ENCODE measurements at regions not wholly inside any gene's neighbourhood (a gene's known extent, or its start where the extent isn't known, plus 50 kb on each side); places are given as distances from the start of the nearest gene placed in this dataset.

- DNase-seq (ENCODE audit: low spot score) = no peak
- intact Hi-C loops (cut with DNase I) = no loop called here
Observed at GRCh38 chr18:60996326-60996725, 336.9 kb upstream of the CDH20 start.

DNA sequence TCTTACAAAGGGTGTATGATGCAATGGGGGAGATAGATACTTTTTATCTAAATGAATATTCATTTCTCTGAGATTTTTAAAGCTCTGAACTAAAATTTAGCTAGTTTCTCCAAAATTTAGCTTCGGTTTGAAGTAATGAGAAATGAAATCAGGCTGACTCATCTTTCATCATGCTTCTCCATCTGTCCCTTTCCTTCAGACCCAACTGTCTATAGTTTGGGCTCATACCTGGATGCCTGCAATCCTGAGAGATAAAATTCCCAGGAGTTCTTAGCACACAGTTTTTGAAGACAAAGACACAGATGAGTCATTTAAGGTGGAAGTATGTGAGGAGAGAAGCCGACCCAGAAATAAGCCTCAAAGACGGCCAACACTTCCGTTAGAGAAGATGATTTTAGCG, 336.4 kb upstream of the CDH20 start:
- intact Hi-C loops (cut with DNase I) = no loop called here
- DNase-seq (ENCODE audit: low spot score) = no peak

- intact Hi-C loops (cut with DNase I) = no loop called here
- no peak for DNase-seq (ENCODE audit: low spot score)
Observed at GRCh38 chr18:61001138-61001537, 332.1 kb upstream of the CDH20 start.

GRCh38 chr18:61006687-61007224, 326.5 kb upstream of the CDH20 start:
- no peak for DNase-seq (ENCODE audit: low spot score)
- intact Hi-C loops (cut with DNase I) = no loop called here

GRCh38 chr18:61019338-61020301, 313.6 kb upstream of the CDH20 start:
- intact Hi-C loops (cut with DNase I) = no loop called here
- DNase-seq (ENCODE audit: low spot score) = no peak

DNA sequence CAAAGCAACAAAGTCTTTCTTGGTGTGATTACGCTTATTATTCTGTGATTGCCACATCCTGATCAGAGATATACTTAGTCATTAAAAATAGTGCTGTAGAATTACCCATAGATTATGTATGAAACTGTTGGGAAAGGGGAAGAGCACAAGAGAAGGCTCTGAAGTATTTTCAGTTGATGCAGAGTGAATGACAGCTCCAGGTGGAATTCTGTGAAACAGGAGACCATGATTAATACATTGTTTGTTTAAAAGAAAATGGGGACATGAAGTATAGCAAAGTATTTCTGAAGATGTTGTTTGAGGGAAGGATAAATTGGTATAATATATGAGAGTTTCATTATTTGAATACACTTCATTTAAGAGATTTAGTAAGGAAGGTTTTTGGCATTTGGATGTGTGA, 307.6 kb upstream of the CDH20 start:
- intact Hi-C loops (cut with DNase I) = no loop called here
- no peak for DNase-seq (ENCODE audit: low spot score)

GRCh38 chr18:61031626-61032025, 301.6 kb upstream of the CDH20 start:
- no peak for DNase-seq (ENCODE audit: low spot score)
- intact Hi-C loops (cut with DNase I) = no loop called here

DNA sequence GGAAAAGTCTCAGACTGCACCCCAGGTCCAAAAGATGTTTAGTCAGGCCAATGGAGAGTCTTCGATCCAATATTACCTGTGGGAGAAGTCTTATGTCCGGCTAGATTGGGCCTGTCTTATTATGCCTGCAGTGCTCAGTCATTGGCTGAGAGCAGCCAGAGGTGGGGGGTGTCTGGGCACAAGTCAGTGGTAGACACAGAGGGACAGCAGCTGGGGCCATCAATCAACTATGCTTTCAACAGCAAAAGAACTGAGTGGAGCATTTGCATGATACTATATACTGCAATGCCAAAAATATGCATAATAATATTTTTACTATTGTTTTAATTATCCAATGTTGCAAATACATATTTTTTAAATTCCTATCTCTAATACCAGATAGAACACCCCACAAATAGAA, 298.6 kb upstream of the CDH20 start:
- intact Hi-C loops (cut with DNase I) = no loop called here
- DNase-seq (ENCODE audit: low spot score) = no peak

DNA sequence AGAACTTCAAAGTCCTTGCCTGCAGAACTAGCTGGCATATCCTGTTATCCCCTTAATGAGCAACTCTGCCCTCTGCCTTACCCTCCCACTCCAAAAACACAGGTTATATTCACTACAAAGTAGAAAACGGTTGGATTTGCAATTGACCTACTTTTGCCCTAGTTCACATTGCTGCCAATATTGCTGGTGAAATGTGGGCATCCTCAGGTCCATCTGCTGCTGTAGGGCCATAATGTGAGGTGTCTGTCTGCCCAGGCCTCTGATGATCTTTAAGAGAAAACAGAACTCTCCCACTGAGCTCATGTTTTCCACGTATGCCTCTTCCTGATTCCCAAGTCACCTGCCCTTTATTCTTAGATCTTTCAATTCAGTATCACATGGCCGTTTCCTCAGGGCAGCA, 294.0 kb upstream of the CDH20 start:
- intact Hi-C loops (cut with DNase I) = no loop called here
- no peak for DNase-seq (ENCODE audit: low spot score)

DNA sequence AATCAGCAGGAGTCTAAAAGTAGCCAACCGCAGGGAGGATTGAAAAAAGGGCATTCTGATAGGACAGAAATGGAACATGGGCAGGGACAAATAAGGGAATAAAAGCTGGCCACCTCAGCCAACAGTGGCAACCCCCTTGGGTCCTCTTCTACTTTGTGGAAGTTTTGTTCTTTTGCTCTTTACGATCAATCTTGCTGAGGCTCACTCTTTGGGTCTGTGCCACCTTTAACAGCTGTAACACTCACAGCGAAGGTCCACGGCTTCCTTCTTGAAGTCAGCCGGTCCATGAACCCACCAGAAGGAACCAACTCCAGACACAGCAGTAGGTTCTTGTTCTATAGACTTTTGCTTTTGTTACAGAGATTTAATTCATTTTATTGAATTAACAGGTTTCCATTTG, 285.4 kb upstream of the CDH20 start:
- no peak for DNase-seq (ENCODE audit: low spot score)
- intact Hi-C loops (cut with DNase I) = no loop called here

GRCh38 chr18:61057443-61057842, 275.8 kb upstream of the CDH20 start:
- DNase-seq (ENCODE audit: low spot score) = no peak
- intact Hi-C loops (cut with DNase I) = no loop called here

- no peak for DNase-seq (ENCODE audit: low spot score)
Observed at GRCh38 chr18:61062258-61062657, 271.0 kb upstream of the CDH20 start.

GRCh38 chr18:61064911-61065310, 268.3 kb upstream of the CDH20 start:
- DNase-seq (ENCODE audit: low spot score) = no peak

More at GRCh38 chr18:61062258-61062657, 271.0 kb upstream of the CDH20 start:
- intact Hi-C loops (cut with DNase I) = no loop called here

DNA sequence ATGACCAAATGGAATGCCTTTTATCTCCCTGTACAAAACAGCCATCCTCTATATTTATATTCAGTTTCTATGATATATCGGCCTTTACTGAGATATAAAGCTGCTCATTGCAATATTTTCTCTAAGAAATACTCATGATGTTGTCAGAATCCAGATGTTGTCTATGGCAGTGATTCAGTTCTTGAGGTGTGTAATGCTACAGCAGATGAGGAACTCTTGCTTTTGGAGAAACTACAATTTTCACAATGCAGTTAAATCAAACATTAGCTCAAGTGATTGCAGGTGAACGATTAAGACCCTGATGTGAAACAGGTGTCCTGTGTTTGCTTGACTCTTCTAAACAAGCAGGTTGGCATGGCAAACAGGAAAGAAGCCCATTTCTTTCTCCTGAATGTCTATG, 256.2 kb upstream of the CDH20 start:
- intact Hi-C loops (cut with DNase I) = no loop called here
- DNase-seq (ENCODE audit: low spot score) = no peak

More at GRCh38 chr18:61064911-61065310, 268.3 kb upstream of the CDH20 start:
- intact Hi-C loops (cut with DNase I) = no loop called here

DNA sequence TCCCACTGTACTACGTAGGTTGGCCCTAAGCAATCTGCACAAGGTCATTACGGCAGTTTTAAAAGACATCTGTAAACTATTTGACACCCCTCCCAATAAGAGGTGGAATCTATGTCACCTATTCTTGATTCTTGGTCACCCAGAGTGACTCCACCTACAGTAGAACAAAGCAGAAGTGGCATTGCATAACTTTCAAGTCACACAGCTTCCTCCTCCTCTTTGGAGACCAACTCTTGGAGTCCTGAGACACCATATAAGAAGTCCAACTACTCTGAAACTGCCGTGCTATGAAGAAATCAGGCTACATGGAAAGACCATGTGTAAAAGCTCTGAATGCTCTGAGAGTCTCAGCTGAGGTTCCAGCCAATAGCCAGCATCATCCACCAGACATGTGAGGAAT, 253.5 kb upstream of the CDH20 start:
- intact Hi-C loops (cut with DNase I) = no loop called here
- DNase-seq (ENCODE audit: low spot score) = no peak

- intact Hi-C loops (cut with DNase I) = no loop called here
- no peak for DNase-seq (ENCODE audit: low spot score)
Observed at GRCh38 chr18:61080954-61081528, 252.2 kb upstream of the CDH20 start.

GRCh38 chr18:61082976-61083630, 250.1 kb upstream of the CDH20 start:
- intact Hi-C loops (cut with DNase I) = no loop called here
- DNase-seq (ENCODE audit: low spot score) = no peak

- no peak for DNase-seq (ENCODE audit: low spot score)
- intact Hi-C loops (cut with DNase I) = no loop called here
Observed at GRCh38 chr18:61085036-61085435, 248.2 kb upstream of the CDH20 start.

GRCh38 chr18:61085761-61086160, 247.5 kb upstream of the CDH20 start:
- no peak for DNase-seq (ENCODE audit: low spot score)
- intact Hi-C loops (cut with DNase I) = no loop called here

DNA sequence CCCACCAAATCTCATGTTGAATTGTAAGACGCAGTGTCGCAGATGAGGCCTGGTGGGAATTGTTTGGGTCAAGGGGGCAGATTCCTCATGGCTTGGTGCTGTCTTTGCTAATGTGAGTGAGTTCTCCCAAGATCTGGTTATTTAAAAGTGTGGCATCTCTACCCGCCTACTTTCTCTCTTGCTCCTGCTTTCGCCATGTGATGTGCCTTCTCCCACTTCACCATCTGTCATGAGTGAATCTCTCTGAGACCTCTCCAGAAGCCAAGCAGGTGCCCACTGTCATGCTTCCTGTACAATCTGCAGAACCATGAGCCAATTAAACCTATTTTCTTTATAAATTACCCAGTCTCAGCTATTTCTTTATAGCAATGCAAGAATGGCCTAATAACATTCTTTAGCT, 246.6 kb upstream of the CDH20 start:
- intact Hi-C loops (cut with DNase I) = no loop called here

More for the DNA sequence above, 246.6 kb upstream of the CDH20 start:
- no peak for DNase-seq (ENCODE audit: low spot score)
